ENCODE measurements at regions not wholly inside any gene's neighbourhood (a gene's known extent, or its start where the extent isn't known, plus 50 kb on each side); places are given as distances from the start of the nearest gene placed in this dataset.
"Not testable (repeated sequence)": the region's sequence is repeated elsewhere in the genome, so short reads cannot be mapped to it uniquely, and the experiment has no call there.

DNA sequence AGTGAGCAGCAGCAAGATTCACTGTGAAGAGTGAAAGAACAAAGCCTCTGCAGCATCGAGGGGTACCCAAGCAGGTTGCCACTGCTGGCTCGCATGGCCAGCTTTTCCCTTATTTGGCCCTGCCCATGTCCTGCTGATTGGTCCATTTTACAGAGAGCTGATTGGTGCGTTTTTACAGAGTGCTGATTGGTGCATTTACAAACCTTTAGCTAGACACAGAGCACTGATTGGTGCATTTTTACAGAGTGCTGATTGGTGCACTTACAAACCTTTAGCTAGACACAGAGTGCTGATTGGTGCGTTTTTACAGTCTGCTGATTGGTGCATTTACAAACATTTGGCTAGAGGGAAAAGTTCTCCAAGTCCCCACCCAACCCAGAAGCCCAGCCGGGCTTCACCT lies 113.4 kb upstream of the DUSP22 start:
- intact Hi-C loops (cut with micrococcal nuclease); DNase-seq; ATAC-seq: not testable (repeated sequence)

DNA sequence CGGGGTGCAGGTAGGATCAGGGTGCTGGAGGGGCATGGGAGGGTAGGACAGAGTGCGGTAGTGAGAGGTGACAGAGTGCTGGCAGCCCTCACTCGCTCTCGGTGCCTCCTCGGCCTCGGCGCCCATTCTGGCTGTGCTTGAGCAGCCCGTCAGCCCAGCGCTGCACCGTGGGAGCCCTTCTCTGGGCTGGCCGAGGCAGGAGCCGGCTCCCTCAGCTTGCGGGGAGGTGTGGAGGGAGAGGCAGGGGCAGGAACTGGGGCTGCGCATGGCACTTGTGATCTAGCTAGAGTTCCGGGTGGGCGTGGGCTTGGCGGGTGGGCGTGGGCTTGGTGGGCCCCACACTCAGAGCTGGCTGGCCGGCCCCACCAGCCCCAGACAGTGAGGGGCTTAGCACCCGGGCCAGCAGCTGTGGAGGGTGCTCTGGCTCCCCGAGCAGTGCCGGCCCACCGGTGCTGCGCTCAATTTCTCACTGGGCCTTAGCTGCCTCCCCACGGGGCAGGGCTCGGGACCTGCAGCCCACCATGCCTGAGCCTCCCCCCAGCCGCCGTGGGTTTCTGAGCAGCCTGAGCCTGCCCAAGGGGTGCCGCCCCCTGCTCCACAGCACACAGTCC lies 112.8 kb upstream of the DUSP22 start:
- intact Hi-C loops (cut with micrococcal nuclease) = no loop called here
- DNase-seq (no peak), ATAC-seq (no peak)

DNA sequence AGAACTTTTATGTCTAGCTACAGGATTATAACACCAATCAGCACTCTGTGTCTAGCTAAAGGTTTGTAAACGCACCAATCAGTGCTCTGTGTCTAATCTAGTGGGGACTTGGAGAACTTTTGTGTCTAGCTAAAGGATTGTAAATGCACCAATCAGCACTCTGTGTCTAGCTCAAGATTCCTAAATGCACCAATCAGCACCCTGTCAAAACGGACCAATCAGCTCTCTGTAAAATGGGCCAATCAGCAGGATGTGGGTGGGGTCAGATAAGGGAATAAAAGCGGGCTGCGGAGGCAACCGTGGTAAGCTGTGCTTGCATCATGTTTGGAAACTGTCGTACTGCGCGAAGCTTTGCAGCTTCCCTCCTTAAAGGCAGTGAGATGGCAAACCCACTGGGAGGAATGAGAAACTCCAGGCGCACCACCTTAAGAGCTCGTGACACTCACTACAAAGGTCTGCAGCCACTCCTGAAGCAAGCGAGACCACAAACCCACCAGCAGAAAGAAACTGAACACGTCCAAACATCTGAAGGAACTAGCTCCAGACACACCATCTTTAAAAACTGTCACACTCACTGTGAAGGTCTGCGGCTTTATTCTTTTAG lies 112.1 kb upstream of the DUSP22 start:
- DNase-seq; ATAC-seq; intact Hi-C loops (cut with micrococcal nuclease): not testable (repeated sequence)

DNA sequence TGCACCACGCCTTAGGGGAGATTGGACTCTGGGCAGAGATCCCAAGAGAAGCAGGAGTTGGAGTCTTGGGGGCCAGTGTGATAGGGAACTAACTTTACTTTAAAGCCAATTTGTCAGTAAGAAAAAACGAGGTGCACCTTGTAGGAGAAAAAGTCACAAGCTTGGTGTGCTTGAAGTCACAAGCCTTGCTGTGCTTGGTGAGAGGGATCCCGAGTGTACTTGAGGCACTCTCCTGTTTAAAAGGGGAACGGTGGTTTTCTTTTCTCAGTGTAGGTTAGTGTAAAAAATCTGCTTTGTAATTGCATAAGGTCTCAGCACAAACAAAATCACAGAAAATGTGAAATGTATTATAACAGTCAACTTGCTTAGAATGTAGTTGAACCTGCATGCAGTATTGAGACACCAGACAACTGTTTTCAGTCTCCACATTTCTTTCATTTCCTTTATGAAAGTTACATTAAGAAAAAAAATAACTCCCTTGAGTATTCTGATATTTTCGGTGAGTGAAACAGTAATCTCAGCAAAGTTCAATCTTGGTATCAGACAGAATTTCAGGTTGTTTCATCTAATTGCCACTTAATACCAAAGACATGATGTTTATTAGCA lies 111.1 kb upstream of the DUSP22 start:
- no peak for ATAC-seq
- intact Hi-C loops (cut with micrococcal nuclease) = no loop called here
- no peak for DNase-seq

DNA sequence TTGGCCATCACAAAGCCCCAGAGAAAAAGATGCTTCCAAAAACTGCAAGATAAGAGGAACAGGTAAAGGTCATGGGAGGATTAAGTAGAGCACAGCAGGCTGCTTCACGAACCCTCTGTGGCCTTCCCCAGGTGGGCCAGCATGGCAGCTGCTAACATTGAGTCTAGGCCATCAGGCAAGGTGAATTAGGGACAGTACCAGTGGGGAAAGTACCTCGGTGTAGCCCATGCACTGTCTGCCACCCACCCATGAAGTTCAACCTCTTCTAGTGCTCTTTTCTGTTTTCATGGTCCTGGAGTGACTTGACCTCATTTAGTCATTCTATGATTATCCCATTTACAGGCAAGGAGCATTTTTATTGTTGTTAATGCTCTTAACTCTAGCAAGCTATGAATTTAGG lies 108.6 kb upstream of the DUSP22 start:
- DNase-seq = no peak
- intact Hi-C loops (cut with micrococcal nuclease) = no loop called here
- ATAC-seq = no peak

DNA sequence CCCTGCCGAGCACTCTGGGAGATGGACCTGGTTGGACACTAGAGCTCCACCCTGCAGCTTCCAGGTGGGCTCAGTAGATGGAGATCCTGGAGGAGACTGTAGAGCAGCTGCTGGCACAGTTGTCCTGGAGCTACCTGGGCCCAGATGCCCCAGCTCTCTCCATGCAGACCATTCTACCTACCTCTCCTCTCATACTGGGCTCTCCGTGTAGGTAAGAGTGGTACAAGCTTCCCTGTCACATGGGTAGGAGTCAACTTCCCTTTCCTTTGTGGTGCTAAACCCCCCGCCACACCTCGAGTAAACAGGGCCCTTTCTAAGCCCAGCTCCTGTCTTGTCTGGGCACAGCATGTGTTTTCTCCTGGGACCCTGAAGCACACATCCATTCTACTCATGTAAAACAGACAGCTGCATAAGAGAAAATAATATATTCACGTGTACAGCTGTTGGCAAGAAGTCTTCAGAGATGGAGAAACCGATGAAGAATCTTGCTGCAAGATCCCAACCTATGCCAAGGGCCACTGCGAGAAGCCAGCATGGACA lies 108.1 kb upstream of the DUSP22 start:
- intact Hi-C loops (cut with micrococcal nuclease) = no loop called here
- no peak for DNase-seq
- ATAC-seq = no peak

DNA sequence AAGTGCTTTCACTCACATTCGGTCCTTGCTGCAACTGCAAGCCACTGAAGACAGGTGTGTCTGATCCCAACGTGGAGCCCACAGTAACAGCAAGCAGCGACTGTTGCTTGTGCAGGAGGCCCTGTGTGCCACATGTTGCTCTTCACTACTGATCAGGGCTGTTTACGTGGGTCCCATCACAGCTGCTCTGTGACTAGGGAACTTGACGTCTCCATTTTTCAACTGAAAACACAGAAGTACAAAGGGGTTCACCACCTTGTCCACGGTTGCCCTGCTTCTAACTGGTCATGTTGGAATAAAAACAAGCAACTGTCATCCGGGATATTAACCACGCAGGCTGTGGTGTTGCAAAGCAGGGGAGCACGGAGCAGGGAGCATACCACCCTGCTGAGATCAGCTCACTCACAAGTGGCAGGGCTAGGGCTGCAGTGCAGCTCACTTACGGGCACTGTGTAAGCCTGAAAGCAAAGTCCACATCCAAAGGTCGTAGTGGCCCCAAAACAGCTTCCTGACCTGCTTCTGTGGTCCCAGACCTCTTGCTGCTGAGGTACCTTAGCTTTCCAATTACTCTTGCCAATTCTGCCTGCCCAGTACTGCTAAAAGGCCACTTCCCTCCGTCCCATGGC lies 105.8 kb upstream of the DUSP22 start:
- intact Hi-C loops (cut with micrococcal nuclease) = no loop called here
- ATAC-seq (peak; percentile 51), DNase-seq (no peak)

DNA sequence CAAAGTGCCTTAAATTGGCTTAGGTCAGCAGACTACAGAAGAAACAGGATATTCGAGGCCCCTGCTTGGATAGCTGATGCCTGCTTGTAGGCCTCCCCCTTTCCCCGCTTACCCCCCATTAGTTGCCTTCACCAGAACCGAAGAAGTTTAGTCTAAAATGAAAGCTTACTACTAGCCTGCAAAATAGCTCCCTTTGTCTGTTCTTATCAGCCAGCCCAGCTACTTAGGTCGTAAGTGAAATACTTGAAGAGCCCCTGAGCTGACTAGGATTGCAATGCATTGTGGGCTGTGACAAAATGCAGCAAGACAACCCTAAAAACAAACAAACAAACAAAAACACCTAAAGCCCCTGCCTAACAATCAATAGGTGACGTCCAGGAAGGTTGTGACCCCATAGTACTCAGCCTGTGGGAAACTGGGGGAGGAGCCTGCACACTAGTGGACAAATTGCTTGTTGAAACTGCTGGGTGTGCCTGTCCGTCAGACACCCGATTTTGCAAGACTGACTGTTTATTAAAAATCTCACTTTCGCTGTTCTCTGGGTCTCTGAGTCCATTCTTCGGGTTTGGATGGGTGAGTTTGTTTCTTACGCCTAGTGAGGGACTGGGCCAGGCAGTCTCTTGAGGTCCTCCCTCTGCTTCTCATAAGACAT lies 105.0 kb upstream of the DUSP22 start:
- ATAC-seq = no peak
- no peak for DNase-seq

DNA sequence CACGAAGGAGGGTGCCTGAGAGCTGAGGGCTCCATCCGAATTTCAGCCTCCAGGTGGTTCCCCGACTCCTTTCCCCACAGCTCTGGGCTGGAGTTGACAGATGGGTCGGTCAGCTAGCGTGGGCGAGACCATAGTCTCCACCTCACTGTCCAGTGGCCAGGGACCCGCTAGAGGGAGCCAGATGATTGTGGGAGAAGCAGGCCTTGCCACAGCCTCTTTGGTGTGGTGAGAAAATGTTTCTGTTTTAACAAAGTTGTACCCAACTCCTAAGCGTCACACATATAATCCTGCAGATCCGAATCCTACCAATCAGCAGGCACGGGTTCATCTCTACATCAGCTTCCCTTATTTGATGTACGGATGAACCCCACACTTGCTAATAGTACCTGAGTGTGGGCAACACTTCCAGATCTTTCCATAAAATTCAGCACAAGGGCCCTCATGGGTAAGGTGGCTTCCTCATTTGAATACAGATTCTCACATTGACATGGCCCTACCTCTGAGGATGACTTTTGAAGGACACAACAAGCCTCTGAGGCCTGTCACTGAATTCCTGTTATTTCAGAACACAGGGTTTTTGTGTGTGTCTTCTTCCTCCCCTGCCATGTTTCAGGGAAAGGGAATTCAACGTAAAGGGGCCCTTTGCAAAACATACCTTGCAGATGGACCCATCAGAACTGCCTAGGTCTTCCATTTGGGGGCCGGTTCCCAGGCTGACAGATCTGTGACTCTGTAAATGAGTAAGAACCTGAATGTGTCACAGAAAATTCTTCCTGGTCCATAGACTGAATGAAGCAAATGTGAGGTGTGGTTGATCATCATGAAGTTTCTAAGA lies 103.2 kb upstream of the DUSP22 start:
- peak; percentile 90 for DNase-seq
- intact Hi-C loops (cut with micrococcal nuclease) = no loop called here
- peak; percentile 98 for ATAC-seq

More for the DNA sequence above, 105.0 kb upstream of the DUSP22 start:
- intact Hi-C loops (cut with micrococcal nuclease) = no loop called here

DNA sequence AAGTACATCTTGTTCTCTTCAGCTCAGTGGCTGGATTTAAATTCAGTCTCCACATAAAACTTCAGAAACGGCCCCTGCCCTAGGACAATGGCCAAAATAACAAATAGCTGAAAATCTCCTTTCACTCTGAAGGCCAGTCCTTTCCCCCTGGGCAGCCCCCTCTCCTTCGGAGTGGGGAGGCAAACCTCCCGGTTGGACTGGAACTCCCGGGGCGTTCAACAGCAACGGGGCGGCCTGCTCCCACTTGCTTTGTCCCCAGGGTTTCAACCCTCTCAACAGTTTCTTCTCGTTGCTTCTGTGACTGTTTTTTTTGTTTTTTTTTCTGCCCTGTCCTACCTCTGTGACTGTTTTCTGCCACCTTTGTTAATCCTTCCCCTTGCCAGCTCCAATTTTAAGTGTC lies 102.6 kb upstream of the DUSP22 start:
- no peak for DNase-seq
- ATAC-seq = no peak
- intact Hi-C loops (cut with micrococcal nuclease) = no loop called here

DNA sequence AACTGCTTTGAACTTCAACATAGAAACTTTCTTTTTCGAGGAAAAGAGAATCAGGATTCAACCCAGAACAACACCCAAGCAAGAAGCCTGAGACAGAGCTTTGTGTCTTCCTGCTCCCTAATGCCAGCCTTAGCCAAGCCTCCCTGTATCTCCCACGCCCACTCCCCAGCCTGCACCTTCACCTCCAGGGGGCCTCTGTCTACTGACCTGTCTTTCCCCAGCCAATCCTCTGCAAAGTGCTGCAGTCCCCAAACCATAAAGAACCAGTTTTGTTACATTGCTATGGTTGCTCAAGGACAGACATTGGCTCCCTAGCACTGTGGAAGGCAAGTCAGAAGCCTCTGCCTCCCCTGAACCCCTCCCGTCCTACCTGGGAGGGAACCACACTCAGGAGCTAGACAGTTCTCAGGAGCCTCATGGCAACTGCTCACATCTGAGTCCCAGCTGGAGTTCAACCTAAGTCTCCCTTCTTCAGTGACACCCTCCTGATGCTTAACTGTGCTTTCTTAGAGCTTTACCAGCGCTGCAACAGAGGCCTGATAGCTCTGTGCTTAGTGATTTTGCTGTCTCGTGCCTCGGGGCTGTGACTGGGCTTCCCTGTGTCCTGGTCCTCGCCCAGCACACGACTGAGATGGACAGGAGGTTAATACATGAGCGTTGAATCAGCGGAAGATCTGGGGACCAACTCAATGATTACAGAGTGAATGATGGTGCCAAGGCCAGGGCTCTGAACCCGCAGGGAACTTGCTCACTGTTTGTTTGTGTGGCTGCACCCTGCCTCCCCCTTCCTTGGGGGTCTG lies 101.5 kb upstream of the DUSP22 start:
- ATAC-seq (no peak), DNase-seq (no peak)
- intact Hi-C loops (cut with micrococcal nuclease) = no loop called here

DNA sequence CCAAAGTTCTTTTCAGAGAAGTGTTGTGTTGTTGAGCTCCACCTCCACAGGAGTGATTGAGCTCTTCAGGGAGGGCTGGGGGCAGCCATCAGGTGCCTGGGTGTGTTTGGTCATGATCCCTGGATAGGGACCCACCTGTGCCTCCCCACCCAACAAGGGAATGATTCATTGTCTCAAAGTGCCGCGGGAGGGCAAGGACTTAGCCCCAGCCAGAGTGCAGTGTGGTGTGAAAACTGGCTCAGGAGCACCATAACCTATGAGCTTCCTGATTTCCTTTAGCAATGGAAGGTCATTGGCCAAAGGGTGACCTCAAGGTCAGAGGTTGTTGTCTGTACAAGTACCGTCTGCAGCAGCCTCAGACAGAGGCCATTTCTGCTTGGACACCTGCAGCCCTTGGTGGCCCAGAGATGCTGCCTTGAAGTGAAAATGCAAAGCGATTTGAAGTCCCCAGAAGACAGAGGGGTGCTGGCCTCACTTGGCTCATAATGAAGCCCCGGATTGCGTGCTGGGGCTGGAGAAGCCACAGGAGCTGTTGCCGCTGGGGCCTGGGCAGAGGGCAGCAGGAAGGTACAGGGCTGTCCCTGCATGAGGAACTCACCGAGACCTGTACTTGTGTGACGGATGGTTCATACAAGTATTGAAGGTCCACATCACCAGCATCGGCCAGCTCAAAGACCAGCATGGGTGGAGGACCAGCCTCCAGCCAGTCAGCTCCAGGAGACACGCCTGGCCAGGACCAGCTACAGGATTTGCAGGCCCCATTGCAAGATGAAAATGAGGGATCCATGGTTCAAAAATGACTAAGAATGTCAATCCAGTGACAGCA lies 100.6 kb upstream of the DUSP22 start:
- intact Hi-C loops (cut with micrococcal nuclease) = no loop called here
- no peak for DNase-seq
- no peak for ATAC-seq

DNA sequence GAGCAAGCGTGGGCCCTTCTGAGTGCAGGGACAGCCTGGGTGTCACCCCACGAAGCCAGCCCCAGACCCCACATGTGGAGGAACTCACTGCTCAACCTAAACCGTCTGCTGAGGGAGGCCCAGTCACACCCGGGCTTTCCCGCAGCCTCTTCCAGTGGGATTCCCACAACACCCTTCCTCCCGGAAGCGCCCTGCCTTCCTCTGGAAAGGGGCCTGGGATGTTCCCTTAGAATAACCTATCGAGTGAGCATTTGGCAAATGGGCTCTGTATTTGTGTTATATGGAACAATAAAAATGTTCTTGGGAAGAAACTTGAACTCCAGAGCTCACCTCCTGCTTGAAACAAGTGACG lies 100.0 kb upstream of the DUSP22 start:
- ATAC-seq (no peak), DNase-seq (no peak)
- intact Hi-C loops (cut with micrococcal nuclease) = no loop called here

DNA sequence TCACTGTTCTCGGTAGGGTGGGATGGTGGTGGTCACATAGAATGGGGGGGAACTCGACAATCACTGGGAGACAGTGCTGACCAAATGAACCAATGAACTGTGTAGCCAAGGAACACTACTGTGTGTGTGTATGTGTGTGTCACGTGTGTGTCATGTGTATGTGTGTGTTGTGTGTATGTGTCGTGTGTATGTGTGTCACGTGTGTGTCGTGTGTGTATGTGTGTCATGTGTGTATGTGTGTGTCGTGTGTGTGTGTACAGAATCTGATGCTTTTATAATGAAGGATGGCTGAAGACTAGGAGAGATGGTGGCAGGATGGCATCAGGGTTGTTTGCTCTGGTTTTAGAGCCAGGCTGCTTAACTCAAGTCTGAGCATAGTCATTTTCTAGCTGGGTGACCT lies 99.1 kb upstream of the DUSP22 start:
- no peak for ATAC-seq
- intact Hi-C loops (cut with micrococcal nuclease) = no loop called here
- no peak for DNase-seq

DNA sequence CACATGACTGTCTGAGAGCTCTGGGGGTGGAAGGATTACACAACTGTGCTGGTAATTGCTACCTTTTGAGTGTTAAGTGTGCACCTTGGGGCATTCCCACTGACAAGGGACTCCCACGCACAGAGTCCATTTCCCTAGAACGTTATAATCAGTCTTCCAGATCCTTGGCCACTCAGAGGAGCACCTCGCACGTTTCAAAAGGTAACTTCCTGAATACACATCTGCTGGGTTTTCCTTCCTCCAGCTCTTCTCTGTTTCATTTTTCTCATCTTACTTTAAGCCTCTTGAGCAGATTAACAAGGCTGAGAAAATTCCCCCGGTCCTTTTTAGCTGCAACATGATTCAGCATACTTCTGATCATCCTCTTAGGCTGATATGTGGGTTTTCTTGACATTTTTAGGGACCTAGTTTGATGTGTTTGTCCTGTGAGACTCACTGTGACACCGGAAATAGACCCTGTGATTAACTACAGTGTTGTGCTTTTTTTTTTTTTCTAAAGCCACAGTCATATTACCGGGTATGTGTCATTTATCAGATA lies 98.4 kb upstream of the DUSP22 start:
- no peak for ATAC-seq
- intact Hi-C loops (cut with micrococcal nuclease) = no loop called here

DNA sequence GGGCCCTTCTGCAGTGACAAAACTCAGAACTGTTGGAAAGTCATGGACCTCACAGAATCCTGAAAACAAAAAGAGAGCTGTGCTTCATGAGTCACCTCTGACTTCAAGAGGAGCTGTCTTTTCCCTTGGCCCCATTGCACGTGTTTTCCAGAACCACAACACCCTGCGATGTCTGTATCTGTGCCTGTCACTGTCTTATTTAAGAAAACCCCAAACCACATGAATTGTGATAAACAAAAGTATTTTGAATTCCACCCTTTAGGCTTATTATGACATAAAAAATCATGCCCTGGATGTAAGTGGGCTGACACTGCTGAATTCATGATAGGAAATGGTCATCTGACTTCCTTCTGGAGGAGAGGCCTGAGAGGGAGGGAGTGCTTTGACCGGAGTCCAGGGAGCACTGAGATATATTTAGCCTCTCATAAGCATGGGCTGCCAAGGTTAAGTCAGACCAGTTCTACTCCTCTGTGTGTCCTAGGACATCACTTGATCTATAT lies 96.4 kb upstream of the DUSP22 start:
- peak; percentile 45 for DNase-seq
- intact Hi-C loops (cut with micrococcal nuclease) = no loop called here
- ATAC-seq = peak; percentile 100

More for the DNA sequence above, 98.4 kb upstream of the DUSP22 start:
- DNase-seq = no peak

DNA sequence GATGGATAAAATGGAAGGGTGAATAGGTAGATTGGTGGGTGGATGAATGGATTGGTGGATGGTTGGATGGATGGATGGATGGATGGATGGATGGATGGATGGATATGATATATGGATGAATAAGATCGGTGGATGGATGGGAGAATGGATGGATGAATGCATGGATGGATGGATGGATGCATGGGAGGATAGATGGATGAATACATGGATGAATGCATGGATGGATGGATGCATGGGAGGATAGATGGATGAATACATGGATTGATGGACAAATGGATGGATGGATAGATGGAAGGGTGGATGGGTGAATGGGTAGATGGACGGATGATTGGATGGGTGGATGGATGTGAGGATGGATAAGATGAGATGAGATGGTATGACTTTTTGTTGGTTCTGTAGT lies 95.7 kb upstream of the DUSP22 start:
- DNase-seq (no peak), ATAC-seq (no peak)
- intact Hi-C loops (cut with micrococcal nuclease) = no loop called here
